ENCODE measurements at regions not wholly inside any gene's neighbourhood (a gene's known extent, or its start where the extent isn't known, plus 50 kb on each side); places are given as distances from the start of the nearest gene placed in this dataset.

DNA sequence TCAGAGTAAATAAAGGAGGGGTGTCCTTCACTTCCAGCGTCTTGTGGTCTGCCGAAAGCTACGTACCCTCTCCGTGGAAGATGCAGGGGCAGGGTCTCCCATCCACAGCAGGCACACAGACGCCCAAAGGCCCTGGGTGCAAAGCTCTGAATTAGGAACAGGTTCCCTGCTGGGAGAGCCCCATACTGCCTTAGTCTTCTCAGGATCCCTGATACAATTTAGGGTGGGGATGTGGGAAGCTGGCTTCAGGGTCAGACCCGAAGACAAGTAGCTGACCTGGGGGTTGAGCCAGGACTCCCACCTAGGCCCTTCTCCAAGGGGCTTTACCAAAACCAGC, 74.1 kb downstream of the TTLL2 start:
- H3K27ac Mint-ChIP-seq = no peak overlapping the region
- DNase-seq = no peak
- no peaks in the 10 kb centered on the region for H3K27me3 ChIP-seq (ENCODE audit: control insufficient read depth in 2 of 2, insufficient read depth in 2 of 2, low read length in 2 of 2)
- H3K4me1 ChIP-seq (ENCODE audit: control insufficient read depth in 1 of 2, insufficient read depth in 2 of 2, low read length in 2 of 2) = no peaks in the 10 kb centered on the region
- no peak overlapping the region for H3K27ac ChIP-seq (ENCODE audit: low read depth in 1 of 2, low read length in 2 of 2)
- no peak overlapping the region for H2AFZ ChIP-seq (ENCODE audit: insufficient read depth, low read depth, low read length, poor library complexity, severe bottlenecking)
- H3K4me3 ChIP-seq (replicated peaks in 1 of 3; ENCODE audit: low read depth in 2 of 3, low read length in 3 of 3) = no peak overlapping the region
- H3K9me3 Mint-ChIP-seq = peaks cover 0 to 1% (median 0%) of the 10 kb centered on the region in 7 donors
- no peaks in the 10 kb centered on the region for H3K9me3 ChIP-seq (replicated peaks in 1 of 2; ENCODE audit: control insufficient read depth in 1 of 2, insufficient read depth in 1 of 2, low read length in 2 of 2)
- 98% methylated on average over 5 of the region's 6 CpGs for WGBS (ENCODE audit: insufficient coverage)
- H3K79me2 ChIP-seq (ENCODE audit: insufficient read depth, low read length) = no peaks in the 10 kb centered on the region
- intact Hi-C loops (cut with micrococcal nuclease) = no loop called here
- H3K4me2 ChIP-seq (replicated peaks; ENCODE audit: extremely low read depth, low read length, poor library complexity, severe bottlenecking) = no peak overlapping the region
- no peaks in the 10 kb centered on the region for H4K20me1 ChIP-seq (ENCODE audit: insufficient read depth, low read length)
- H3K9ac ChIP-seq (ENCODE audit: insufficient read depth, low read length, poor library complexity, severe bottlenecking) = no peak overlapping the region
- no peaks in the 10 kb centered on the region for H3K36me3 ChIP-seq (replicated peaks in 1 of 2; ENCODE audit: control insufficient read depth in 1 of 2, insufficient read depth in 2 of 2, low read length in 2 of 2)
- H3K27me3 Mint-ChIP-seq (ENCODE audit: low read depth in 3 of 3) = peaks cover 3 to 7% (median 5%) of the 10 kb centered on the region in 3 donors
- no peak overlapping the region for H3K4me3 Mint-ChIP-seq
- no peaks in the 10 kb centered on the region for H3K4me1 Mint-ChIP-seq
- no peaks in the 10 kb centered on the region for H3K36me3 Mint-ChIP-seq
- TF ChIP-seq, protein P1, sequence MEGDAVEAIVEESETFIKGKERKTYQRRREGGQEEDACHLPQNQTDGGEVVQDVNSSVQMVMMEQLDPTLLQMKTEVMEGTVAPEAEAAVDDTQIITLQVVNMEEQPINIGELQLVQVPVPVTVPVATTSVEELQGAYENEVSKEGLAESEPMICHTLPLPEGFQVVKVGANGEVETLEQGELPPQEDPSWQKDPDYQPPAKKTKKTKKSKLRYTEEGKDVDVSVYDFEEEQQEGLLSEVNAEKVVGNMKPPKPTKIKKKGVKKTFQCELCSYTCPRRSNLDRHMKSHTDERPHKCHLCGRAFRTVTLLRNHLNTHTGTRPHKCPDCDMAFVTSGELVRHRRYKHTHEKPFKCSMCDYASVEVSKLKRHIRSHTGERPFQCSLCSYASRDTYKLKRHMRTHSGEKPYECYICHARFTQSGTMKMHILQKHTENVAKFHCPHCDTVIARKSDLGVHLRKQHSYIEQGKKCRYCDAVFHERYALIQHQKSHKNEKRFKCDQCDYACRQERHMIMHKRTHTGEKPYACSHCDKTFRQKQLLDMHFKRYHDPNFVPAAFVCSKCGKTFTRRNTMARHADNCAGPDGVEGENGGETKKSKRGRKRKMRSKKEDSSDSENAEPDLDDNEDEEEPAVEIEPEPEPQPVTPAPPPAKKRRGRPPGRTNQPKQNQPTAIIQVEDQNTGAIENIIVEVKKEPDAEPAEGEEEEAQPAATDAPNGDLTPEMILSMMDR (IDR thresholded peaks at IDR 0.05) = no peak

DNA sequence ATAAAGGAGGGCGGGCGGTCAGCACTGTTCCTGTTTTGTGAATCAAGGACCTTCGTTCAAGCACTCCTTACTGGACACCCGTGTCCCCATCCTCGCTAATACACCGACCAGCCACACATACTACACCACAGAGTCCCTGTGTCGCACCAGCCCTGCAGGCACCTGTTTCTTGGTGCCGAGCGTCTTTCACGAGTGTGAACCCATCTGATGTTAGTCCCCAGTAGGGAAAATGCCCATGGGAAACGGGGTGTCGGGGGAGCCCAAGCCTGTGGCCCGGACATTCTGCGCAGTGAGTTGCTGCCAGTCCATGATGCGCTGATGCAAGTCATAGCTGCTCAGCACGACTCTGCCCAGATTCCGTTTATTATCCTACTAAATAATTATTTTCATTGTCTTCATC, 74.7 kb downstream of the TTLL2 start:
- Mint-ChIP-seq H3K4me3 (no peak overlapping the region), H3K9me3 (peaks cover 0 to 2% (median 0%) of the 10 kb centered on the region in 7 donors), H3K27me3 (ENCODE audit: low read depth in 3 of 3) (peaks cover 3 to 4% (median 3%) of the 10 kb centered on the region in 3 donors), H3K36me3 (no peaks in the 10 kb centered on the region), H3K27ac (no peak overlapping the region), H3K4me1 (no peaks in the 10 kb centered on the region)
- no peaks in the 10 kb centered on the region for H4K20me1 ChIP-seq (ENCODE audit: insufficient read depth, low read length)
- H3K27ac ChIP-seq (ENCODE audit: low read depth in 1 of 2, low read length in 2 of 2) = no peak overlapping the region
- no peak overlapping the region for H3K4me3 ChIP-seq (replicated peaks in 1 of 3; ENCODE audit: low read depth in 2 of 3, low read length in 3 of 3)
- no peak overlapping the region for H3K4me2 ChIP-seq (replicated peaks; ENCODE audit: extremely low read depth, low read length, poor library complexity, severe bottlenecking)
- no peaks in the 10 kb centered on the region for H3K4me1 ChIP-seq (ENCODE audit: control insufficient read depth in 1 of 2, insufficient read depth in 2 of 2, low read length in 2 of 2)
- H3K79me2 ChIP-seq (ENCODE audit: insufficient read depth, low read length) = no peaks in the 10 kb centered on the region
- no peaks in the 10 kb centered on the region for H3K9me3 ChIP-seq (replicated peaks in 1 of 2; ENCODE audit: control insufficient read depth in 1 of 2, insufficient read depth in 1 of 2, low read length in 2 of 2)
- no peak overlapping the region for H2AFZ ChIP-seq (ENCODE audit: insufficient read depth, low read depth, low read length, poor library complexity, severe bottlenecking)
- no peaks in the 10 kb centered on the region for H3K27me3 ChIP-seq (ENCODE audit: control insufficient read depth in 2 of 2, insufficient read depth in 2 of 2, low read length in 2 of 2)
- intact Hi-C loops (cut with micrococcal nuclease) = no loop called here
- no peak for DNase-seq
- H3K9ac ChIP-seq (ENCODE audit: insufficient read depth, low read length, poor library complexity, severe bottlenecking) = no peak overlapping the region
- no peaks in the 10 kb centered on the region for H3K36me3 ChIP-seq (replicated peaks in 1 of 2; ENCODE audit: control insufficient read depth in 1 of 2, insufficient read depth in 2 of 2, low read length in 2 of 2)
- 93% methylated on average over 14 of the region's 17 CpGs for WGBS (ENCODE audit: insufficient coverage)
- TF ChIP-seq, protein P1 (IDR thresholded peaks at IDR 0.05) = no peak

Measured in CD14-positive monocyte (primary cell).